OCI-LY7 (cell line): ENCODE measurements at regions not wholly inside any gene's neighbourhood (a gene's known extent, or its start where the extent isn't known, plus 50 kb on each side); places are given as distances from the start of the nearest gene placed in this dataset.

Source experiments
- CTCF ChIP-seq: fragments of 200-600 bp; sonication (generic); conservative IDR thresholded peaks from 2 replicates; pipeline ENCODE4 v1.5.1; 2014; ENCODE audit warnings: mild to moderate bottlenecking, antibody characterized with exemption, low read length, moderate library complexity, mixed read lengths
- EZH2phosphoT487 ChIP-seq: fragments of 200-600 bp; sonication (generic); IDR thresholded peaks from 2 replicates; pipeline ENCODE4 v1.6.1; 2018; ENCODE audit warnings: low read depth, borderline replicate concordance, mild to moderate bottlenecking, mixed run types, antibody characterized with exemption, low read length, moderate library complexity, mixed read lengths

DNA sequence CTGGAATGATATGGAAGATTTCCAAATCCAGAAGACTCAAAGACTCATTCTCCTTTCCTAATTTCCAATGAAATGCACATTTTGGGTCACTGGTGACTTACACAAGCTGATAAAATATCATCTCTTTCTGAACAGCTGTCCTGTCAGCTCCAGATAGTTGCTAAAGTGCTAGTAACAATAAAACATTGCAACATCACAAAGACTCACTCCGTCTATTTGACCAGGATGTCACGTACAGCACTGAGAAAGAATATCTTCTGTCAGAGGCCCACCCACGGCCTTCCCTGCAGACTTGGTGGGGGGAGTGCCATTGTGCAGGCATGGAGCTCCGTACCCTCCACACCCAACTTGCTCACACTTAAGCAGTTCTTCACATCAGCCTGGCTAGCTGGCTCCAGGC lies 78.9 kb upstream of the EGR2 start:
- no peak for TF ChIP-seq EZH2phosphoT487
- no peak for TF ChIP-seq CTCF
